CD8-positive, alpha-beta memory T cell (primary cell): ENCODE measurements at regions not wholly inside any gene's neighbourhood (a gene's known extent, or its start where the extent isn't known, plus 50 kb on each side); places are given as distances from the start of the nearest gene placed in this dataset.

ENCODE experiments used
- CTCF ChIA-PET: fragments of 350-600 bp; sonication (Branson Sonifier 250); formaldehyde crosslinking; loops from one replicate; lab custom pipeline; 2021; ENCODE audit warnings: antibody characterized with exemption; lab: Charles Lee
- POLR2A ChIA-PET: fragments of 350-600 bp; sonication (Branson Sonifier 250); formaldehyde crosslinking; loops from one replicate; lab custom pipeline; 2021; ENCODE audit warnings: antibody characterized with exemption; lab: Charles Lee
- DNase-seq, 5 donors: peaks; one replicate each; pipeline versions ENCODE4 v3.0.0 to v3.0.0-alpha.2; 2020 to 2022; ENCODE audit warnings: mixed read lengths in 1 of 5
- H3K27ac ChIP-seq: one replicate; pipeline ENCODE4 v1.7.0; 2013; ENCODE audit warnings: low read depth, mild to moderate bottlenecking, low read length, moderate library complexity
- H3K27me3 ChIP-seq: 2 replicates; pipeline ENCODE4 v1.7.0; 2013; ENCODE audit warnings: low read length, mild to moderate bottlenecking; ENCODE audit not compliant: insufficient read depth, poor library complexity, severe bottlenecking
- H3K36me3 ChIP-seq: 2 replicates; pipeline ENCODE4 v1.7.0; 2013; ENCODE audit warnings: mild to moderate bottlenecking, low read length, moderate library complexity; ENCODE audit not compliant: insufficient read depth
- H3K4me1 ChIP-seq: 2 replicates; pipeline ENCODE4 v1.7.0; 2013; ENCODE audit warnings: mild to moderate bottlenecking, low read length, moderate library complexity; ENCODE audit not compliant: insufficient read depth
- H3K4me3 ChIP-seq: 2 replicates; pipeline ENCODE4 v1.7.0; 2013; ENCODE audit warnings: mild to moderate bottlenecking, low read length
- H3K9me3 ChIP-seq: 2 replicates; pipeline ENCODE4 v1.7.0; 2013; ENCODE audit warnings: mild to moderate bottlenecking, low read length
- H3K27ac Mint-ChIP-seq, 8 donors: one replicate each; pipeline ENCODE4 v1.8.0; 2020 to 2021; ENCODE audit warnings: mixed read lengths in 8 of 8, mild to moderate bottlenecking in 6 of 8, inconsistent platforms in 3 of 8, moderate library complexity in 3 of 8
- H3K27me3 Mint-ChIP-seq, 2 donors: one replicate each; pipeline ENCODE4 v1.8.0; 2020 to 2021; ENCODE audit warnings: mixed read lengths in 2 of 2, mild to moderate bottlenecking in 1 of 2, moderate library complexity in 1 of 2
- H3K36me3 Mint-ChIP-seq, 3 donors: one replicate each; pipeline ENCODE4 v1.8.0; 2020 to 2021; ENCODE audit warnings: mixed read lengths in 3 of 3, inconsistent platforms in 1 of 3, mild to moderate bottlenecking in 1 of 3
- H3K4me1 Mint-ChIP-seq, 3 donors: one replicate each; pipeline ENCODE4 v1.8.0; 2020 to 2021; ENCODE audit warnings: mixed read lengths in 3 of 3, inconsistent platforms in 1 of 3, mild to moderate bottlenecking in 1 of 3
- H3K4me3 Mint-ChIP-seq, 7 donors: one replicate each; pipeline ENCODE4 v1.8.0; 2020 to 2021; ENCODE audit warnings: mixed read lengths in 7 of 7, mild to moderate bottlenecking in 6 of 7, moderate library complexity in 4 of 7, inconsistent platforms in 2 of 7
- H3K9me3 Mint-ChIP-seq, 5 donors: one replicate each; pipeline ENCODE4 v1.8.0; 2020 to 2022; ENCODE audit warnings: mixed read lengths in 5 of 5, mild to moderate bottlenecking in 3 of 5, moderate library complexity in 2 of 5, inconsistent platforms in 1 of 5

DNA sequence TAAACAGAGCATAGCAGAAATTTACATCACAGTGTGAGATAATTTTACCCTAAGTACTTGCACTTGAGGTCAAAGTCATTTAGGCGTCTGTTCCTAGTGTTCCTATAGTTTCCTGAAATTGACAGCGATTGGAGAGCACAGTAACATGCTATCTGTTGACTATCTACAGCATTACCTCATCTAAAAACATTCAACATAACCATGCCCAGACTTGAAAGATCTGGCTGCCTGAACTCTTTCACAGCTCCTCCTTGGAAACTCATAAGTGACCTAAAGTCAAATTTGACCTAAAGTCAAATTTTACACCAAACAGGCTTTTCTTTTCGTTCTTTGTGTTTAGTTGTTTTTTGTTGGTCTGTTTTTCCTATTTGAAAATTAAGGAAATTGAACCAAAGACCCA, 233.8 kb upstream of the UBASH3B start:
- H3K27ac ChIP-seq, result no peak overlapping the region
- Mint-ChIP-seq H3K27me3 (peaks cover 4 to 11% of the 10 kb centered on the region in 2 donors), H3K4me3 (no peak overlapping the region), H3K27ac (no peak overlapping the region), H3K4me1 (no peaks in the 10 kb centered on the region), H3K36me3 (no peaks in the 10 kb centered on the region), H3K9me3 (peaks cover 0 to 13% (median 5%) of the 10 kb centered on the region in 5 donors)
- no peaks in the 10 kb centered on the region for H3K4me1 ChIP-seq
- POLR2A ChIA-PET, result no interaction called here
- no peaks in the 10 kb centered on the region for H3K36me3 ChIP-seq
- H3K4me3 ChIP-seq, result no peak overlapping the region
- H3K27me3 ChIP-seq, result no peaks in the 10 kb centered on the region
- no peak for DNase-seq
- no peaks in the 10 kb centered on the region for H3K9me3 ChIP-seq
- CTCF ChIA-PET, result no interaction called here

- CTCF ChIA-PET, result no interaction called here
- H3K27me3 Mint-ChIP-seq, result peaks cover 3 to 11% of the 10 kb centered on the region in 2 donors
- no peak for DNase-seq
- Histone ChIP-seq H3K4me3 (no peak overlapping the region), H3K4me1 (no peaks in the 10 kb centered on the region), H3K9me3 (no peaks in the 10 kb centered on the region), H3K27me3 (no peaks in the 10 kb centered on the region), H3K27ac (no peak overlapping the region), H3K36me3 (no peaks in the 10 kb centered on the region)
- POLR2A ChIA-PET, result no interaction called here
- H3K4me1 Mint-ChIP-seq, result no peaks in the 10 kb centered on the region
- H3K9me3 Mint-ChIP-seq, result peaks cover 17 to 25% (median 19%) of the 10 kb centered on the region in 5 donors
- H3K27ac Mint-ChIP-seq, result no peak overlapping the region
- H3K36me3 Mint-ChIP-seq, result no peaks in the 10 kb centered on the region
- H3K4me3 Mint-ChIP-seq, result no peak overlapping the region
Observed at GRCh38 chr11:122418032-122418431, 237.5 kb upstream of the UBASH3B start.

DNA sequence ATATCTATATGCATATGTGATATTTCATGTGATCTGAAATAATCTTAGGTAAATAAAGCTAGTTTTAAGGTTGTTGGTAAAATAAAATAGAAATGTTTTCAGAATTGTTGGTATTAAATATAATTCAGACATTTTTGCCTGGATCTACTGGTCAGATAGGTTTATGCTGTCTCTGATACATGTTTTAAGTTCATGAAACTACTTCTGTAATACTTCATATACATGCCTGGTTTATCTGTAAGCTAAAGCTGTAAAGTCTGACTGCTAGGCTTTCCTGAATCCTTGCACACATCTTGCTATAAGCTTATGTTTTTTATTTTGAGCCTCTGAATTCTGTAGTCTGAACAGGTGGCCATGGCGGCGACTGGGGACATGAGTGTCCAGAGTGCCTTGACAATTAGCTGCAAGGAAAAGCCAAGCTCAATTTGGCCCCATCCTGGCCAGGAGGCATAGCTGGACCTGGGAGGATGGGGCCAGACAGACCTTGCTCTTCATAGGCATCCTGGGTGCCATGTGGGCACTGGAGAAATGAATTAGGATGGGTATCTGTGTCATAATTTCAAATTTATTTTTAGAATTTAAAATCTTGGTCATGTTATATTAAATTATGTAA, 241.0 kb upstream of the UBASH3B start:
- no peak overlapping the region for H3K4me3 ChIP-seq
- POLR2A ChIA-PET, result no interaction called here
- CTCF ChIA-PET, result no interaction called here

DNA sequence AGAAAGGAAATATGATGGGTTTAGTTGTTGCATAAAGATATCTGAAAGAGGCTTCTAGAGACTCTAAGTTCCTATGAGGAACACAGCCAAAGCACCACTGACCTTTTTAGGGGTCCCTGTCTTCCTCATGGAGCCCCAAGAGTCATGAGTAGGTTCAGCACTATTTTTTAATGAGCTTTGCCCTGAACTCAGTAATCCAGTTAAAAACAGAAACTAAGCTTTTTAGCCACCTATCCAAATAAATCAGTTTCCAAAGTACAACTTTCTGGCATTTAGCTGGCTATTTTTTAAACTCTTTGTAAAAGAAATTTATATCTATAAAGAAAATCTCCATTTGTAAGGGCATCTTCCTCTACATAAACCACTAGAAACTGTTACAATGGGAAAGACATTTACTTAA, 241.8 kb upstream of the UBASH3B start:
- H3K27ac ChIP-seq, result no peak overlapping the region
- no peaks in the 10 kb centered on the region for H3K36me3 ChIP-seq
- H3K27me3 Mint-ChIP-seq, result peaks cover 1 to 7% of the 10 kb centered on the region in 2 donors
- peaks cover 17 to 29% (median 24%) of the 10 kb centered on the region in 5 donors for H3K9me3 Mint-ChIP-seq
- CTCF ChIA-PET, result no interaction called here
- no peak overlapping the region for H3K27ac Mint-ChIP-seq
- no peak overlapping the region for H3K4me3 ChIP-seq
- no peaks in the 10 kb centered on the region for H3K4me1 Mint-ChIP-seq
- POLR2A ChIA-PET, result no interaction called here
- H3K4me3 Mint-ChIP-seq, result no peak overlapping the region
- no peaks in the 10 kb centered on the region for H3K36me3 Mint-ChIP-seq
- DNase-seq, result no peak
- no peaks in the 10 kb centered on the region for H3K27me3 ChIP-seq
- H3K4me1 ChIP-seq, result no peaks in the 10 kb centered on the region
- no peaks in the 10 kb centered on the region for H3K9me3 ChIP-seq

More for the DNA sequence above, 241.0 kb upstream of the UBASH3B start:
- Mint-ChIP-seq H3K4me1 (no peaks in the 10 kb centered on the region), H3K27me3 (peaks cover 1 to 7% of the 10 kb centered on the region in 2 donors), H3K4me3 (no peak overlapping the region), H3K9me3 (peaks cover 17 to 29% (median 24%) of the 10 kb centered on the region in 5 donors), H3K36me3 (no peaks in the 10 kb centered on the region), H3K27ac (no peak overlapping the region)
- DNase-seq, result no peak
- H3K36me3 ChIP-seq, result no peaks in the 10 kb centered on the region
- H3K9me3 ChIP-seq, result no peaks in the 10 kb centered on the region
- no peaks in the 10 kb centered on the region for H3K4me1 ChIP-seq
- no peaks in the 10 kb centered on the region for H3K27me3 ChIP-seq
- H3K27ac ChIP-seq, result no peak overlapping the region

DNA sequence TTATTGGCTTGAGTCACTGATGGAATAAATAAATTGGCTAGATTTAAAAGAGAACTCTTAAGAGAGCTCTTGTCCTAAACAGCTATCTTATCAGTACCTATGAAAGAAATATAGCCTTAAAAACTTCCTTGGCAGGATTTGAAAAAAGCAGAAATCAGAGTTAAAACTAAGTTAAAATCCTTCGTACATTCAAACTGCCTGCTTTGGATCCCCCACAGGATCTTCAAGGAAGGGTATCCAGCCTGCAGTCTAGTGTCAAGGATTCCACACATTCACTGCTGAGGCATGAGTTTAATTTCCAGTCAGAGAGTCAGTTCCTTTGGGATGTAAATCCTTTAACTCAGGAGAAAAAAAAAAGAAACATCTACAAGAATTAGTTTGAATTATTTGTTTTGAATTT, 242.9 kb upstream of the UBASH3B start:
- peaks cover 0 to 1% of the 10 kb centered on the region in 2 donors for H3K27me3 Mint-ChIP-seq
- H3K9me3 ChIP-seq, result no peaks in the 10 kb centered on the region
- H3K4me1 ChIP-seq, result no peaks in the 10 kb centered on the region
- no peaks in the 10 kb centered on the region for H3K36me3 ChIP-seq
- no peak for DNase-seq
- POLR2A ChIA-PET, result no interaction called here
- H3K36me3 Mint-ChIP-seq, result no peaks in the 10 kb centered on the region
- no peaks in the 10 kb centered on the region for H3K27me3 ChIP-seq
- no peak overlapping the region for H3K4me3 Mint-ChIP-seq
- H3K4me3 ChIP-seq, result no peak overlapping the region
- no peaks in the 10 kb centered on the region for H3K4me1 Mint-ChIP-seq
- peaks cover 17 to 20% (median 19%) of the 10 kb centered on the region in 5 donors for H3K9me3 Mint-ChIP-seq
- CTCF ChIA-PET, result no interaction called here
- no peak overlapping the region for H3K27ac ChIP-seq
- H3K27ac Mint-ChIP-seq, result no peak overlapping the region

- H3K9me3 Mint-ChIP-seq, result peaks cover 0 to 2% (median 0%) of the 10 kb centered on the region in 5 donors
- H3K27me3 Mint-ChIP-seq, result peaks cover 0 to 1% of the 10 kb centered on the region in 2 donors
- no peaks in the 10 kb centered on the region for H3K27me3 ChIP-seq
- H3K4me3 Mint-ChIP-seq, result no peak overlapping the region
- ChIA-PET POLR2A (no interaction called here), CTCF (no interaction called here)
- H3K4me3 ChIP-seq, result no peak overlapping the region
- no peak overlapping the region for H3K27ac Mint-ChIP-seq
- no peaks in the 10 kb centered on the region for H3K9me3 ChIP-seq
- no peaks in the 10 kb centered on the region for H3K36me3 ChIP-seq
- no peaks in the 10 kb centered on the region for H3K36me3 Mint-ChIP-seq
- H3K27ac ChIP-seq, result no peak overlapping the region
- no peaks in the 10 kb centered on the region for H3K4me1 Mint-ChIP-seq
- no peaks in the 10 kb centered on the region for H3K4me1 ChIP-seq
- no peak for DNase-seq
Observed at GRCh38 chr11:122406466-122406865, 249.1 kb upstream of the UBASH3B start.

GRCh38 chr11:122405547-122406341, 249.8 kb upstream of the UBASH3B start:
- H3K4me3 ChIP-seq, result no peak overlapping the region
- DNase-seq, result no peak
- H3K36me3 Mint-ChIP-seq, result no peaks in the 10 kb centered on the region
- ChIA-PET POLR2A (no interaction called here), CTCF (no interaction called here)
- no peaks in the 10 kb centered on the region for H3K27me3 ChIP-seq
- H3K4me3 Mint-ChIP-seq, result no peak overlapping the region
- peaks cover 0 to under 1% of the 10 kb centered on the region in 2 donors for H3K27me3 Mint-ChIP-seq
- H3K4me1 ChIP-seq, result no peaks in the 10 kb centered on the region
- H3K27ac Mint-ChIP-seq, result no peak overlapping the region
- H3K9me3 Mint-ChIP-seq, result peaks cover 0 to 2% (median 0%) of the 10 kb centered on the region in 5 donors
- H3K4me1 Mint-ChIP-seq, result no peaks in the 10 kb centered on the region
- no peaks in the 10 kb centered on the region for H3K36me3 ChIP-seq
- H3K27ac ChIP-seq, result no peak overlapping the region
- no peaks in the 10 kb centered on the region for H3K9me3 ChIP-seq

DNA sequence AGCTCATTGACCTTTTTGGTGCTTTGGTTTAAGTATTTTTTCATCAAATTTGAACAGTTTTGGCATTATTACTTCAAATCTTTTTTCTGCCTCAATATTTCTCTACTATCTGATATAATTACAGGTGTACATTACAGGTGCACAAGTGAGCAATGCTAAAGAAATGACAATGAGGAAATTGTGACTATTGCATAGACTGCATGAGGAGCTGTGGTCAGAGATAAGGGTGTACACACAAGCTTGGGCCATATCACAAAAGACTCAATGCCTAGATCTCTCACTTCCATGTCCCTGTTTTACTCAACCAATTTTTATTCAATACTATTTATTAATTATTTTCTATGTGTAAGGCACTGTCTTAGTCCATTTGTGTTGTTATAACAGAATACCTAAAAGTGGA, 251.0 kb upstream of the UBASH3B start:
- no peak overlapping the region for H3K27ac Mint-ChIP-seq
- no peaks in the 10 kb centered on the region for H3K4me1 ChIP-seq
- no peaks in the 10 kb centered on the region for H3K27me3 ChIP-seq
- no peak for DNase-seq
- no peaks in the 10 kb centered on the region for H3K36me3 Mint-ChIP-seq
- ChIA-PET CTCF (no interaction called here), POLR2A (no interaction called here)
- no peaks in the 10 kb centered on the region for H3K4me1 Mint-ChIP-seq
- no peaks in the 10 kb centered on the region for H3K9me3 ChIP-seq
- H3K27ac ChIP-seq, result no peak overlapping the region
- H3K4me3 ChIP-seq, result no peak overlapping the region
- no peak overlapping the region for H3K4me3 Mint-ChIP-seq
- H3K27me3 Mint-ChIP-seq, result no peaks in the 10 kb centered on the region
- H3K36me3 ChIP-seq, result no peaks in the 10 kb centered on the region
- H3K9me3 Mint-ChIP-seq, result no peaks in the 10 kb centered on the region
